ENCODE measurements at regions not wholly inside any gene's neighbourhood (a gene's known extent, or its start where the extent isn't known, plus 50 kb on each side); places are given as distances from the start of the nearest gene placed in this dataset.

DNA sequence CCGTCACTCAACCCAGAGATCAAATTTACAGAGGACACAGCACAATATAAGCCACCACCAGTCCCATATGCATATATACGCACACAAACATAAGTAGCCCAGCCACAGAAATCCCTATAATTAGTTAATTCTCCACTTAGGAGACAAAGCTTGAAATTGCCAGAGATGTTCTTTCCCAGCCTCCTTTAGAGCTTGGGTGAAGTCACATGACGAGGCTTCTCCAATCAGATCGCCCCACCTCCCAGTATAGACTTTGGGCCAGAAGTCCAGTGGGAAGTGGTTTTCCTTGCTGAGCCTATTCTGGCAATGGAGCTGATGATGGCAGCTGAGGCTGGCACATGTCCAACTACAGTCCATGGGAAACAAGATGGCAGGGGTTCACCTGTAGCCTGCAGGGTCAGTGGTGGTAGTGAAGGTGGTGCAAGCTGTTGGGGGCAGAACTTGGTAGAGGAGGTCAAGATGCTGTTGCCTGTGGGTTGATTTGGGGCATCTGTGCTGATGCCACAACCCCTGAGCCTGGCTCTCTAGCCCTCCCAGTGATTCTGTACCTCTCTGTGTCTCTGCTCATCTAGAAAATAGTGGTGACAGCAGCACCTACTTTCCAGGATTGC, 535.9 kb downstream of the MATN1 start:
- Histone ChIP-seq H3K4me1 (ENCODE audit: control insufficient read depth in 5 of 5, insufficient read depth in 5 of 5, low read length in 5 of 5) (peaks cover 0 to 6% (median 0%) of the 10 kb centered on the region in 5 donors), H3K4me3 (no peak overlapping the region), H3K9ac (ENCODE audit: insufficient read depth in 1 of 2, low read length in 2 of 2) (no peak overlapping the region), H3K27me3 (ENCODE audit: control insufficient read depth in 3 of 3, insufficient read depth in 3 of 3, low read length in 2 of 3) (peaks cover 0 to 3% (median 0%) of the 10 kb centered on the region in 3 donors), H3K9me3 (ENCODE audit: control insufficient read depth in 4 of 4, insufficient read depth in 3 of 4, low read length in 3 of 4) (no peaks in the 10 kb centered on the region), H3K27ac (ENCODE audit: low read depth in 1 of 2, low read length in 1 of 2) (no peak overlapping the region), H3K36me3 (ENCODE audit: control insufficient read depth in 4 of 4, insufficient read depth in 4 of 4, low read length in 4 of 4) (no peaks in the 10 kb centered on the region)
- WGBS, 2 donors, result 90 to 95% methylated on average over 4 of the region's 4 CpGs
- no peak for DNase-seq
- no peak for TF ChIP-seq CTCF (IDR thresholded peaks at IDR 0.05; ENCODE audit: control extremely low read depth, extremely low read depth)
- ATAC-seq (ENCODE audit: insufficient read depth, low FRiP score), result no peak

- no peaks in the 10 kb centered on the region for H3K36me3 ChIP-seq (ENCODE audit: control insufficient read depth in 4 of 4, insufficient read depth in 4 of 4, low read length in 4 of 4)
- H3K9me3 ChIP-seq (ENCODE audit: control insufficient read depth in 4 of 4, insufficient read depth in 3 of 4, low read length in 3 of 4), result no peaks in the 10 kb centered on the region
- 37 to 55% methylated on average over 4 of the region's 4 CpGs for WGBS, 2 donors
- H3K4me3 ChIP-seq, result no peak overlapping the region
- H3K27me3 ChIP-seq (ENCODE audit: control insufficient read depth in 3 of 3, insufficient read depth in 3 of 3, low read length in 2 of 3), result peaks cover 0 to 3% (median 0%) of the 10 kb centered on the region in 3 donors
- H3K27ac ChIP-seq (ENCODE audit: low read depth in 1 of 2, low read length in 1 of 2), result no peak overlapping the region
- TF ChIP-seq CTCF (IDR thresholded peaks at IDR 0.05; ENCODE audit: control extremely low read depth, extremely low read depth), result no peak
- peaks cover 0 to 6% (median 0%) of the 10 kb centered on the region in 5 donors for H3K4me1 ChIP-seq (ENCODE audit: control insufficient read depth in 5 of 5, insufficient read depth in 5 of 5, low read length in 5 of 5)
- ATAC-seq (ENCODE audit: insufficient read depth, low FRiP score) (no peak), DNase-seq (no peak)
- H3K9ac ChIP-seq (ENCODE audit: insufficient read depth in 1 of 2, low read length in 2 of 2), result no peak overlapping the region
Measured at GRCh38 chr1:30186586-30186985, 536.8 kb downstream of the MATN1 start.

- Histone ChIP-seq H3K9me3 (ENCODE audit: control insufficient read depth in 4 of 4, insufficient read depth in 3 of 4, low read length in 3 of 4) (no peaks in the 10 kb centered on the region), H3K27me3 (ENCODE audit: control insufficient read depth in 3 of 3, insufficient read depth in 3 of 3, low read length in 2 of 3) (peaks cover 0 to 4% (median 3%) of the 10 kb centered on the region in 3 donors), H3K4me1 (ENCODE audit: control insufficient read depth in 5 of 5, insufficient read depth in 5 of 5, low read length in 5 of 5) (peaks cover 0 to 6% (median 0%) of the 10 kb centered on the region in 5 donors), H3K27ac (ENCODE audit: low read depth in 1 of 2, low read length in 1 of 2) (no peak overlapping the region), H3K9ac (ENCODE audit: insufficient read depth in 1 of 2, low read length in 2 of 2) (no peak overlapping the region), H3K36me3 (ENCODE audit: control insufficient read depth in 4 of 4, insufficient read depth in 4 of 4, low read length in 4 of 4) (no peaks in the 10 kb centered on the region), H3K4me3 (no peak overlapping the region)
- TF ChIP-seq CTCF (IDR thresholded peaks at IDR 0.05; ENCODE audit: control extremely low read depth, extremely low read depth), result no peak
- DNase-seq, result no peak
- no peak for ATAC-seq (ENCODE audit: insufficient read depth, low FRiP score)
- WGBS, 2 donors, result 58 to 65% methylated on average over 6 of the region's 6 CpGs
Measured at GRCh38 chr1:30185809-30186208, 537.6 kb downstream of the MATN1 start.

GRCh38 chr1:30185313-30185712, 538.1 kb downstream of the MATN1 start:
- Histone ChIP-seq H3K4me1 (ENCODE audit: control insufficient read depth in 5 of 5, insufficient read depth in 5 of 5, low read length in 5 of 5) (peaks cover 0 to 6% (median 0%) of the 10 kb centered on the region in 5 donors), H3K27me3 (ENCODE audit: control insufficient read depth in 3 of 3, insufficient read depth in 3 of 3, low read length in 2 of 3) (peaks cover 0 to 9% (median 3%) of the 10 kb centered on the region in 3 donors), H3K9me3 (ENCODE audit: control insufficient read depth in 4 of 4, insufficient read depth in 3 of 4, low read length in 3 of 4) (no peaks in the 10 kb centered on the region), H3K27ac (ENCODE audit: low read depth in 1 of 2, low read length in 1 of 2) (no peak overlapping the region), H3K9ac (ENCODE audit: insufficient read depth in 1 of 2, low read length in 2 of 2) (no peak overlapping the region), H3K36me3 (ENCODE audit: control insufficient read depth in 4 of 4, insufficient read depth in 4 of 4, low read length in 4 of 4) (no peaks in the 10 kb centered on the region), H3K4me3 (no peak overlapping the region)
- ATAC-seq (ENCODE audit: insufficient read depth, low FRiP score) (no peak), DNase-seq (no peak)
- no peak for TF ChIP-seq CTCF (IDR thresholded peaks at IDR 0.05; ENCODE audit: control extremely low read depth, extremely low read depth)
- WGBS, 2 donors, result 95% methylated on average over 4 of the region's 4 CpGs
